MM.1S (cell line): ENCODE measurements at regions not wholly inside any gene's neighbourhood (a gene's known extent, or its start where the extent isn't known, plus 50 kb on each side); places are given as distances from the start of the nearest gene placed in this dataset.

Experiments used
- DNase-seq: peaks from one replicate; pipeline ENCODE4 v3.0.0-alpha.2; 2015
- H2AFZ ChIP-seq: fragments of 300-600 bp; sonication (generic); 2 replicates; pipeline ENCODE4 v1.6.0; 2016; ENCODE audit warnings: antibody characterized with exemption, low read length
- H3F3A ChIP-seq: fragments of 300-600 bp; sonication (generic); 2 replicates; pipeline ENCODE4 v1.6.1; 2016; ENCODE audit warnings: mild to moderate bottlenecking, antibody characterized with exemption, low read length, moderate library complexity, mixed read lengths; ENCODE audit not compliant: insufficient read depth
- H3K27ac ChIP-seq: fragments of 300-600 bp; sonication (generic); 2 replicates; pipeline ENCODE4 v1.5.1; 2016; ENCODE audit warnings: mild to moderate bottlenecking, low read length
- H3K27me3 ChIP-seq: fragments of 300-600 bp; sonication (generic); replicated peaks from 2 replicates; pipeline ENCODE4 v1.6.0; 2016; ENCODE audit warnings: low read length; ENCODE audit not compliant: insufficient read depth
- H3K36me3 ChIP-seq: fragments of 300-600 bp; sonication (generic); replicated peaks from 2 replicates; pipeline ENCODE4 v1.6.1; 2016; ENCODE audit warnings: mild to moderate bottlenecking, low read length, mixed read lengths; ENCODE audit not compliant: insufficient read depth
- H3K4me1 ChIP-seq: fragments of 300-600 bp; sonication (generic); 2 replicates; pipeline ENCODE4 v1.6.1; 2016; ENCODE audit warnings: low read length, mixed read lengths
- H3K4me2 ChIP-seq: fragments of 300-600 bp; sonication (generic); 2 replicates; pipeline ENCODE4 v1.6.0; 2016; ENCODE audit warnings: low read depth, low read length
- H3K4me3 ChIP-seq: fragments of 300-600 bp; sonication (generic); 2 replicates; pipeline ENCODE4 v1.5.1; 2016; ENCODE audit warnings: low read length, mixed read lengths
- H3K79me2 ChIP-seq: fragments of 300-600 bp; sonication (generic); 2 replicates; pipeline ENCODE4 v1.6.1; 2016; ENCODE audit warnings: mixed run types, low read length, mixed read lengths
- H3K9ac ChIP-seq: fragments of 300-600 bp; sonication (generic); 2 replicates; pipeline ENCODE4 v1.6.1; 2016; ENCODE audit warnings: low read length, mixed read lengths
- H3K9me2 ChIP-seq: fragments of 300-600 bp; sonication (generic); replicated peaks from 2 replicates; pipeline ENCODE4 v1.6.1; 2016; ENCODE audit warnings: mild to moderate bottlenecking, low read length, mixed read lengths; ENCODE audit not compliant: insufficient read depth
- H3K9me3 ChIP-seq: fragments of 300-600 bp; sonication (generic); replicated peaks from 2 replicates; pipeline ENCODE4 v1.6.1; 2016; ENCODE audit warnings: mild to moderate bottlenecking, low read length, mixed read lengths; ENCODE audit not compliant: insufficient read depth
- H4K20me1 ChIP-seq: fragments of 300-600 bp; sonication (generic); 2 replicates; pipeline ENCODE4 v1.6.1; 2016; ENCODE audit warnings: mild to moderate bottlenecking, low read length, moderate library complexity, mixed read lengths; ENCODE audit not compliant: insufficient read depth
- CTCF ChIP-seq: fragments of 300-600 bp; sonication (generic); IDR thresholded peaks from 2 replicates; pipeline ENCODE4 v1.5.1; 2016; ENCODE audit warnings: antibody characterized with exemption, low read length, mixed read lengths
- EZH2 ChIP-seq: fragments of 300-600 bp; sonication (generic); optimal IDR thresholded peaks from 2 replicates; pipeline ENCODE3; 2017; ENCODE audit warnings: low read depth, mild to moderate bottlenecking, antibody characterized with exemption, low read length, mixed read lengths
- EZH2phosphoT487 ChIP-seq: fragments of 300-600 bp; sonication (generic); IDR thresholded peaks from 2 replicates; pipeline ENCODE4 v1.6.1; 2018; ENCODE audit warnings: antibody characterized with exemption, low read length

DNA sequence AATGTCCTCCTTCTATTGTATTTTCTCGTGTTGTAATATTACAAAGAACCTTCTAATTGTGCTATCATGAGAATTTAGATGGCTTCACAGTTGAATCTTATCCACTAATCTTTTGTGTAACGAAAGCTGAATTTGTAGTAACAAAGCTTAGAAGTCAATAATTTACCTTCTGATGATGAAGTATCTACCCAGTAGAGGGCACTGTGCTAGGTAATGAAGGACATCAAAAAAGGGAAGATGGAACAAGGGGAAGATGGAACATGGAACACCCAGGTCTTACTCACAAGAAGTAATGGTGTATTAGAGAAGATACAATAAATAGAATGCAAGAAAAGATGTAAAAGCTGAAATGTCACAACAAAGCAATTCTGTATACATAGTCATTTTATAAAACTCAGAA, 131.0 kb upstream of the CCNG1 start:
- H3K9me2 ChIP-seq: no peaks in the 10 kb centered on the region
- H3K27ac ChIP-seq: no peak overlapping the region
- DNase-seq: peak; percentile 14
- no peak overlapping the region for H2AFZ ChIP-seq
- no peaks in the 10 kb centered on the region for H3K36me3 ChIP-seq
- TF ChIP-seq CTCF (peak; percentile 55), EZH2phosphoT487 (no peak), EZH2 (no peak)
- H4K20me1 ChIP-seq: no peaks in the 10 kb centered on the region
- H3K4me3 ChIP-seq: no peak overlapping the region
- peaks cover 7% of the 10 kb centered on the region for H3F3A ChIP-seq
- H3K4me2 ChIP-seq: no peak overlapping the region
- H3K9ac ChIP-seq: no peak overlapping the region
- H3K4me1 ChIP-seq: peaks cover 18% of the 10 kb centered on the region
- no peaks in the 10 kb centered on the region for H3K79me2 ChIP-seq
- H3K9me3 ChIP-seq: no peaks in the 10 kb centered on the region
- no peaks in the 10 kb centered on the region for H3K27me3 ChIP-seq

GRCh38 chr5:163309914-163310313, 127.5 kb upstream of the CCNG1 start:
- no peak for DNase-seq
- H3K9me3 ChIP-seq: no peaks in the 10 kb centered on the region
- no peaks in the 10 kb centered on the region for H3K27me3 ChIP-seq
- H3F3A ChIP-seq: peaks cover 10% of the 10 kb centered on the region
- H3K9ac ChIP-seq: no peak overlapping the region
- H3K4me1 ChIP-seq: peaks cover 35% of the 10 kb centered on the region
- H3K36me3 ChIP-seq: no peaks in the 10 kb centered on the region
- TF ChIP-seq EZH2: no peak
- TF ChIP-seq CTCF: no peak
- no peak for TF ChIP-seq EZH2phosphoT487
- no peak overlapping the region for H3K4me2 ChIP-seq
- H3K79me2 ChIP-seq: no peaks in the 10 kb centered on the region
- H2AFZ ChIP-seq: no peak overlapping the region
- H3K4me3 ChIP-seq: no peak overlapping the region
- H4K20me1 ChIP-seq: no peaks in the 10 kb centered on the region
- H3K9me2 ChIP-seq: no peaks in the 10 kb centered on the region
- H3K27ac ChIP-seq: no peak overlapping the region

DNA sequence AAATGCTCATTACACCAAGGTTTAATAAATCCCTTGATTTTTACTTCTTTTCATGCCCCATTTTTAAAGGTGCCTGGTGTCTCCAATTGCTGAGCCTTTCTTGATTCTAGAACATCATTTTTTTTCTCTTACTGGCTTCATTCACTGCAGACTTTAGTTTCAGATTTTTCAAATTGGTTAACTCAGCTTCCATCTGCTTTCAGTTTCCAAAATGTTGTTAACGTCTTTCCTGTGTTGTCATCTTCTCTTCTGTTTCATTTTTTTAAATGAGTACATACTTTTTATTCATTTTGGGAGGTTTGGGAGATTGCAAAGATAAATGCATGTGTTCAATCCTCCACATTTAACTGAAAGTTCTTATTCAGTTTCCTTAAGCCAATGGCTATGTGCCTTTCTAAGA, 126.4 kb upstream of the CCNG1 start:
- H3K9me2 ChIP-seq: no peaks in the 10 kb centered on the region

More for the DNA sequence above, 126.4 kb upstream of the CCNG1 start:
- Histone ChIP-seq H3K9me3 (no peaks in the 10 kb centered on the region), H4K20me1 (no peaks in the 10 kb centered on the region), H3K27ac (peak overlapping the region; percentile 71), H3F3A (peaks cover 10% of the 10 kb centered on the region), H2AFZ (0 out of 2 replicates have a peak overlapping the region, but pooled peaks have one; percentile 6), H3K79me2 (no peaks in the 10 kb centered on the region), H3K4me3 (no peak overlapping the region), H3K36me3 (no peaks in the 10 kb centered on the region), H3K4me2 (peak overlapping the region; percentile 40; the same call in 1 of the 2 replicates), H3K9ac (no peak overlapping the region), H3K4me1 (peaks cover 35% of the 10 kb centered on the region), H3K27me3 (no peaks in the 10 kb centered on the region)
- peak; percentile 62 for DNase-seq
- TF ChIP-seq CTCF (no peak), EZH2 (no peak), EZH2phosphoT487 (no peak)
